CD4-positive, alpha-beta T cell treated with Interleukin-6 at 100 ng/mL for 8 hours (primary cell): ENCODE measurements at regions not wholly inside any gene's neighbourhood (a gene's known extent, or its start where the extent isn't known, plus 50 kb on each side); places are given as distances from the start of the nearest gene placed in this dataset.

Source experiments
- DNase-seq: peaks from one replicate; pipeline ENCODE4 v3.0.0-alpha.2; 2020; ENCODE audit warnings: mixed read lengths, low spot score

DNA sequence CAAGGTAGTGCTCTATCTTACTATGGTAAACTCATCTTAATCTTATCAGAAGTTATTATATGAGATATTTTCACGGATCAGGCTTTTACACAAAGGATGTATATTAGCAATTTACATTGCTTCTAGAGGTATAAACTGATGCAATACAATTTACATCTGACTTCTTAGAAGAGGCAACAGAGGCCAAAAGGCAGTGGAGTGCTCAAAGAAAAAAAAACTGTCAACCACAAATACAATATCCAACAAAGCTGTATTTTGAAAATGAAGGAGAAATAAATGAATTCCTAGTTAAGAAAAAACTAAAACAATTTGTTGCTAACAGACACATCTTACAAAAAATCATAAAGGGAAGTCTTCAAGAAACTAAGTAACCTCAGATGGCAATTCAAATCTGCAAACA lies 1031.5 kb upstream of the CNTNAP5 start:
- DNase-seq: no peak

DNA sequence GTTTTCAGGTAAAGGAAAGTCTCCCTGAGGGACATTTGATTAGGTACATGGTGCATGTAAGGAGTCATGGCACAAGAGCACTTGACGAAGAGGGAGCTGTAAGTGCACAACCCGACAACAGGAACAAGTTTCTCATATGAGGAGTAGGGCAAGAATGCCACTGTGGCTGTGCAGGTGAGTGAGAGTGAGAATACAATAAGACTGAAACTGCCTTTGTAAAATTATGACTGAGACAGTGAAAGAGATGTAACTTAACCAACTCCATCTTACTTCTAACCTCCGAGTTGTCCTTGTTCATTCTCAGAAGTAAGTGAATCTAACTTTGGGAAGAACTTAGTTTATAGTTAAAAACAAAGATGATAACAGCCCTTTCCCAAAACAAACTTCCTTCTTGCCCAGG lies 1025.8 kb upstream of the CNTNAP5 start:
- no peak for DNase-seq

DNA sequence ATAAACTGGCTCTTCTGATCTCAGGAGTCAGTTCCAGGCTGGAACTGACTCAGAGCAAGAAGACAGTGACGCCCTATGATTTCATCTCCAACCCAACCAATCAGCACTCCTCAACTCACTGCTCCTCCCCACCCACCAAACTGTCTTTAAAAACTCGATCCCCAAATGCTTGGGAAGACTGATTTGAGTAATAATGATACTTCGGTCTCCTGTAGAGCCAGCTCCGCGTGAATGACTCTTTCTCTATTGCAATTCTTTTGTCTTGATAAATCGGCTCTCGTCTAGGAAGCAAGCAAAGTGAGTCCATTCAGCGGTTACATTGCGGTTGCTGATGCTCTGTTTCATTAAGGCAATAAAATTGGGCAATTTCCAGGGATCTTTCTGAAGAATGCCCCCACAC lies 1025.3 kb upstream of the CNTNAP5 start:
- DNase-seq: no peak

DNA sequence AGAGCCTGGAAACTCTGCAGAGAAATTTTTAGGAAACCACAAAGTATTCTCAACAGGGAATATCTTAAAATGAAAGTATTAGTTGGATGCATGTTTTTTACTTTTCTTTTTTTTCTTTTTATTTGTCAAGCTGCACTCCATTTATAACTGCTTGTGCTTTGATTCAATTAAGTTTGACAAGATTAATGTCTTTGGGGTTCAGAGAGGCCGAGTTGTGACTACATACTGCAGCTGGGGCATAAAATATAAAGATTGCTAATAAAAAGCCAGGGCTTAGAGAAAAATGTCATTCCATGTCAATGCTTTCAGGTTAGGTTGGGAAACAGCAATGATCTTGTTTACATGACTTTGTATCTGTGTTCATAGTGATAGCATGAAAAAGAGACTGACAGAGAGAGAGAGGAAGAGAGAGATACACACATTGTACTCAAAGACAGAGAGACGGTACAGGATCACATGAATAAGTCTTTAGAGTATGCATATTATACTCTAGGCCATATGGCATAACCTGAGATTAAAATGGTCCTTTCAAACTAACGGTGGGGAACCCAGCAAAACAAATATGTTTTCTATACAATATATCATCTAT lies 1022.3 kb upstream of the CNTNAP5 start:
- DNase-seq: no peak

DNA sequence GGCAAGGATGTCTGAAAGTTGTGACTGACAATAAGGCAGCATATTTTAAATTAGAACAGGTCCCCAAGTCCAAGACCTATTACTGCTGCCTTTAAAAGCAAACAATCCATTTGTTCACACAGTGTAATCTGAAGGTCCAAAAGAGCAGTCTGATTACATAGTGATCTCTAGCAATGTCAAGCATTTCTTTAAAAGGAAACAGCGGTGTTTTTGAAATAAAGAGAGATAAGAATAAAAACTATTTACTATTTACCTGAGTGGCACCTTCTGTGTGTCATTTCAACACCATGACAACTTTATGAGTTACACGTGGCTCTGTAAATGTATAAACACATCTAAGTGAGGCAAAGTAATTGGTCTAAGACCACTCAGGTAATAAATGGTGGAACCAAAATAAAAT lies 1009.9 kb upstream of the CNTNAP5 start:
- DNase-seq: no peak

DNA sequence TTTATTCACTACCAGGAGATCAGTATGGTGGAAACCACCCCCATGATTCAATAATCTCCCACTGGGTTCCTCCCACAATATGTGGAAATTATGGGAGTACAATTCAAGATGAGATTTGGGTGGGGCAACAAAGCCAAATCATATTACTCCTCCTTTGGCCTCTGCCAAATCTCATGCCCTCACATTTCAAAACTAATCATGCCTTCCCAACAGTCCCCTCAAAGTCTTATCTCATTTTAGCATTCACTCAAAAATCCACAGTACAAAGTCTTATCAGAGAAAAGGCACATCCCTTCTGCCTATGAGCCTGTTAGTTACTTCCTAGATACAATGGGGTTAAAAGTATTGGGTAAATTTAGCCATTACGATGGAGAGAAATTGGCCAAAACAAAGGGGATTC lies 989.5 kb upstream of the CNTNAP5 start:
- no peak for DNase-seq

DNA sequence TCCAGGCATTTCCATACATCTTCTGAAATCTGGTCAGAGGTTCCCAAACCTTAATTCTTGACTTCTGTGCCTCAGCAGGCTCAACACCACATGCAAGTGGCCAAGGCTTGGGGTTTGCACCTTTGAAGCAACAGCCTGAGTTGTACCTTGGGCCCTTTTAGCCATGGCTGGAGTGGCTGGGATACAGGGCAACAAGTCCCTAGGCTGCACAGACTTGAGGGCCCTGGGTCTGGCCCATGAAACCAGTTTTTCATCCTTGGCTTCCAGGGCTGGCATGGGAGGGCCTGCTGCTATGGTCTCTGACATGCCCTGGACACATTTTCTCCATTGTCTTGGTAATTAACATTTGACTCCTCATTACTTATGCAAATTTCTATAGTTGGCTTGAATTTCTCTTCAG lies 988.8 kb upstream of the CNTNAP5 start:
- no peak for DNase-seq

DNA sequence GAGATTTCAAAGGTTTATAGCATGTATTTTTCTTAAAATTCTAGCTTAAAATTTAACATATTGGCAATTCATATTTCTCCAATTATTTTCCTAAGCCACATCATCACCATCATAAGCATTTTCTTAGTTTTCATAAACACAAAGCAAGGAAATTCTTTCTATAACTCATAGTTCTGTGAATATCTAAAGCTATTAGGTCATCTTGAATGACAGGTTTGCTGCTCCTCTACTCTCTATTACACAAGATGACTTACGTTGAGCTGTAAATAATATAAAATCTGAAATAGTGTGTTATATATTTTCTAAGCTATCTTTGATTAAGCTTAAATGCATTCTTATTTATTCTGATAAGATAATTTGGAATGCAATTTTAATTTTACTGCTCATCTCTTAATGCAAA lies 984.6 kb upstream of the CNTNAP5 start:
- DNase-seq: no peak

DNA sequence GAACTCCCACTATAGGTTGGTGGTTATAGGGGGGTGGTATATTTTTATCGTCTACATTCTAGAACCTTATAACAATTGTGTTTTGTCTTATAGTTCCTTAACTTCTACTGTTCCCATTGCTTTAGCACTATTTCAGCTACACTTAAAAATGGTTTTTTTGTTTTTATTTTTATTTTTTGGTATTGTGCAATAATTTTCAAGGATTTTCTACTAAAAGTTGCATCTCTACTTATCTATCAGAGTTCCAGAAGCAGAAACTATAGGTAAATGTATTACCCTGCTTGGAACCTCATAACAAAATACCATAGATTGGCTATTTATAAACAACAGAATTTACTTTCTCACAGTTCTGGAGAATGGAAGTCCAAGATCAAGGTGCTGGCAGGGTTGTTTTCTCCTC lies 981.6 kb upstream of the CNTNAP5 start:
- no peak for DNase-seq

DNA sequence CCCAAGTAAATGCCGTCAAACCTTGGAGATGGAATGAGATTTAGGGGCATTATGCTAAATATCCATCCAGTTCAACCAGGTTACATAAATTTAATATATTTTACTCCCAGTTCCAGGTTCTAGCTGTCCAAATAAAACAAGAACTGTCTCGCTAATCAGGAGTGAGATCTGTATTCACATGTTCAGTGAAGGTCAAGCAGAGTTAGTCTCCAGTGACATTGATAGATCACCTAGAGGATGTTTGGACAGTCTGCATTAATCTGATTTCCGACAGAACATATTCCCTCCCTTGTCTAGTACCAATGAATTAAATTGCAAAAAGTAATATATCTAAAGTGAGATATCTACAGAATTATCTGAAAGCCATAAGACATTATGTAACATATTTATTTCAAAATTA lies 979.4 kb upstream of the CNTNAP5 start:
- no peak for DNase-seq

DNA sequence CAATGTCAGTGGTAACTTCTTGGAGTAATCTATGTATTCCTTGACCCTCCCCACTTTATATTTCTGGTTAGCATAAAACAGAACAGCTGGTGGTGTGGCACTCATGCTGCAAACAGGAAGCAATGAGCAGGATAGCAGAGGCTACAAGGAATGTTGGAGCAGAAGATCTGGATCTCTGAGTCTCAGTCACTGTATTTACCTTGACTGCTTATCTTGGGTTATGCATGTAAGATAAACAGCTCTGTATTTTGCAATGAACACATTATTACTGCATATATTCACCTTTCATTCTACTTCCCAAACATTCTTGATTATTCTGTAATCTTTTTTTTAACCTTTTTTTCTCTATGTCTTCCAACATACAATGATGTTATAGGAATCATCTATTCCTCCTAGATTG lies 977.9 kb upstream of the CNTNAP5 start:
- no peak for DNase-seq

DNA sequence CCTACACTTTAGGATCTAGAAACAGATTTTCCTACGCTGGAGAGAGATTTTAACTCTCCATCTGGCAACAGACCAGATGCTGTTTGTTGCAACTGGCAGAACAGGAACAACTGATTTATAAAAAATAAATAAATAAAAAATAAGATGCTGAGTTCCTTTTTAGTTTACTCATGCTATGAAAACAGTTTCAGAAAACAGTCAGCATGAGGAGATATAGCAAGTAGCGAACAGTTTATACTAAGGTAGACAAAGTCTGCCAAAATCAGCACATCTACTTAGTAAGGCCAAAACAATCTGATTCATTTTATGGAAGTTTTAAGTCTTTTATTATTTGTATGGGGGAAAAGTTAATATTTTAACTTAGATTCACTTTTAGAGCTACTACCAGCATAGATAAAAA lies 974.0 kb upstream of the CNTNAP5 start:
- no peak for DNase-seq

DNA sequence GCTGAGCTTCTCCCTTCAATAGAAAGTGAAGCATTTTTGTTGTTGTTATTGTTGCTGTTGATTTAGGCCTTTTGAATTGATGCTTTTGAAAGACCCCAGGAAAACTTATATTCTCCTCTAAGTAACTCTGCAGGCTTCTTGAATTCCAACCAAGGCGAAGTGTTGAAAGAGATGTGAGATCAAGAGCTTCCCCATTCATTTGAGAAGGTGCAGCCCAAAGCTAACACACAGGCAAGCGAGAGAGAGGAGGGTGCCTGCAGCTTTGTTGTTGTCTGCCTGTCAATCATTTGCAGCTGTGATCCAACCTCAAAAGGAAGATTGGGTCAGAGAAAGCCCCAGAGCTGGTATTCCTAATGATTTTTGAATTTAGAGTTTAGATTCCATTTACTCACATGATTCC lies 963.6 kb upstream of the CNTNAP5 start:
- DNase-seq: no peak

DNA sequence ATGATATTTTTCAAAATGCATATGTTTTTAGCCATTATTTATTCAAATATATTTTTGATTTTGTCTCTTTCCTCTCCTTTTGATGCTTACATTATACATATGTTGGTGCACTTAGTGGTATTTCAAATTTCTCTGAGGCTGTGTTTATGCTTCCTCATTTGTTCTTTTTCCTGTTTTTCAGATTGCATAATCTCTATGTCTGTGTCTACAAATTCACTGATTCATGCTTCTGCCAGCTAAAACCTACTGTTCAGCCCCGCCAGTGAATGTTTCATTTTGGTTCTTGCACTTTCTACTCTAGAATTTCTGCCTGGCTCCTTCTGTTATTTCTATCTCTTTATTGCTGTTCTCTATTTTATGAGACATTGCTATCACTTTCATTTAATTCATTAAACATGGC lies 951.7 kb upstream of the CNTNAP5 start:
- DNase-seq: no peak

DNA sequence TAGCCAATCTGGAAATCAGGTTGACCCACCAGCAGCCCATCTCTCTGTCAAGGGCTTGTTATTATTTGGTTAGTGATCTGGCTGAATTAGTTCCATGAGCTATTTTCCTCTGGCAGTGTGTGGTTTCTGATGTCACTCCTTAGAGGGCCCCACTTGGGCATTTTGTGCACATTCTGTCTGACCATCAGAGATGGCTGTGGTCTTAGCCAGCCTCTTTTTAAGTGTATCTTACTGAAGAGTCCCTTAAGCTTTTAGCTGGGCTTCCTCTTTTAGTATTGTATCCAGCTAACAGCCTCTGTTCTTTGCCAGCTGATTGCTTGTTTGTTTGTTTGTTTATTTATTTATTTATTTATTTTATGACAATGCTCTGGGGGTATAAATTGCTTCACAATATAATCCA lies 951.1 kb upstream of the CNTNAP5 start:
- DNase-seq: no peak

DNA sequence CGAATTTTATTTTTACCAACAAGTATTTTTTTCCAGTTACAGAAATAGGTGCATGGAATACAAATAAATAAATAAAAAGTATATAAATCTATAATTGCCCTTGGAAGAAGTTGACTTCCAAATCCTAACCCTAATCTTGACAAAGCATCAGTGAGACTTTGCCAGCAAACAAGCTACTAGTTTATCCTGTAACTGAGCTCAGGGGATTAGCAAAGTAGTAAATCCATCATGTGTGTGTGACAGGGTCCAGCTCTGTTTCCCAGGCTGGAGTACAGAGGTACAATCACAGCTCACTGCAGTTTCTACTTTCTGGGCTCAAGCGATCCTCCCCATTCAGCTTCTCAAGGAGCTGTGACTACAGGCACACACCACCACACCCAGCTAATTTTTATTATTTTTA lies 948.0 kb upstream of the CNTNAP5 start:
- no peak for DNase-seq

DNA sequence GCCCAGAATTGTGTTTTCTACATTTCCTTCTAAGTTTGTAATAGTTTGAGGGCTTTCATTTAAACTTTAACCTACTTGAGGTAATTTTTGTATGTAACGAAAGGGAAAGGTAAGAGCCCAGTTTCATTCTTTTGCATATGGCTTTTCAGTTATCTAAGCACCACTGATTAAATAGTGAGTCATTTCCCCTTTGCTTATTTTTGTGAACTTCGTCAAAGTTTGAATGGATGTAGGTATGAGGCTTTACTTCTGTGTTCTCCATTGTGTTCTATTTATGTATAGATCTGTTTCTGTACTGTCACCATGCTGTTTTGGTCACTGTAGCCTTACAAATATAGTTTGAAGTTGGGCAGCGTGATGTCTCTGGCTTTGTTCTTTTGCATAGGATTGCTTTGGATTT lies 944.8 kb upstream of the CNTNAP5 start:
- no peak for DNase-seq

DNA sequence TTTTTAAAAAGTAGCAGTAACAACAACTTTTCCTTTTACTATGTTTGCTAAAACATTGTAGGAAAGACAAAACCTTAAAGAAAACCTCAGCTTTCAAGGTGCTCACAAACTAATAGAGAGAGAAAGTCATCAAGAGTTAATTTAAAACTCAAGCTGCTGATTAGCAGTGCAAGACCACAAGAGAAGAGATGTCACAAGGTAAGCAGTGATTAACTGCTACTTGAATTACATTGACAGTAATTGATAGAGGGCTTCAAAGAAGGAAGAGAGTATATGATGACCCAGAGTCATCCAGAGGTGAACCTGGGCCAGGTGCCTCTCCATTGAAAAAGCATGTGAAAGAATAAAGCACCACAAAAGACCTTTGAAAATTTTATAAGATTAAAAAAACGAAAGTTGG lies 939.6 kb upstream of the CNTNAP5 start:
- no peak for DNase-seq

DNA sequence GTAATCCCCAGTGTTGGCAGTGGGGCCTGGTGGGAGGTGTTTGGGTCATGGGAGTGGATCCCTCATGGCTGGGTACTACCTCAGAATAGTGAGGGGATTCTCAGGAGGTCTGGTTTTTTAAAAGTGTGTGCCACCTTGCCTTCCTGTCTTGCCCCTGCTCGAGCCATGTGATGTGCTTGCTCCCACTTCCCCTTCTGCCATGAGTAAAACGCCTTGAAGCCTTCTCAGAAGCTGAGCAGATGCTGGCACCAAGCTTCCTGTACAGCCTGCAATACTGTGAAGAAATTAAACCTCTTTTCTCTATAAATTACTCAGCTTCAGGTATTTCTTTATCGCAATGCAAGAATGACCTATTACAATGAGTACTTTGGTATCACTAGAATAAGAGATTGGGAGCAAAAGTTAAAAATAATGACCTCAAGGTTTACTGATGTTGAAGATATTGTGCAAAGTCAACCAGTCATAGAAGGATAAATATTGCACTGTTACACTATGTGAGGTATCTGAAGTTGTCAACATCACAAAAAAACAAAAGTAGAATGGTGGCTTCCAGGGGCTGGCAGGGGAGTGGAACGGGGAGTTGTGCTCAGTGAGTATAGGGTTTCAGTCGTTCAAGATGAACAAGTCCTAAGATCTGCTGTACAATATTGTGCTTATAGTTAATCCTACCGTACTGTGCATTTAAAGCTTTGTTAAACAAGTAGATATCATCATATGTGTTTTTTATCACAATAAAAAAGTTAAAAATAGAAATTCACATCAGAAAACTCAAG lies 938.3 kb upstream of the CNTNAP5 start:
- no peak for DNase-seq

DNA sequence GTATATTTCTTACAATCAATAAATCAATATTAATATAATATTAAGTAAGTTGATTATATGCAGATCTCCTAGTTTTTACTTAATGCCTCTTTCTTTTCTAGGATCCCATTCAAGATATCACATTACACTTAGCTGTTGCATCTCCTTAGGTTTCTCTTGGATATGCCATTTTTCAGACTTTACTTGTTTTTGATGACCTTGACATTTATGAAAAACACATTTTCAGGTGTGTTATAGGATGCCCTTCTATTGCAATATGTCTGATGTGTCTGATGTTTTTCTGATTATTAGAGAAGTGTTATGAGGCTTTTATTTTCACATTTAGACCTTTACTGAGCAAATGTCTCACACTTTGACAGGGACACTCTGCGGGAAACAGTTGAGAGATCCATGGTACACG lies 933.6 kb upstream of the CNTNAP5 start:
- DNase-seq: no peak

DNA sequence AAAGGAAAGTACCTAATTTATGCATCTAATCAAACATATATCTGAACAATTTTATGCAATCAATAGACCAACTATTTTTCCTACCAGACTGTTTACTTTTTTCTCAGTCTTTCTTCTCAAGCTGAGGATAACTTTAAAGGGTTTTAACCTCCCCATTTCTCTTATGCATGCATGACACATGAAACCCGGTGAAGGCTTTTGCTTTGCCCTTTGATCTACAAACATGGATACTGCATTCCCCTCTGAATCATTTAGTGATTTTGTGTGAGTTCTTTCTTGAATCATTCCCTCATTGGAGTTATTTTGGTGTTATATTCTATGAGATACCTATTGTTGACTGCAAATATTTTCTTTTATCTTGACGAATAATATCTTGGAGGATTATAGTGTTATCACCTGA lies 931.9 kb upstream of the CNTNAP5 start:
- no peak for DNase-seq

DNA sequence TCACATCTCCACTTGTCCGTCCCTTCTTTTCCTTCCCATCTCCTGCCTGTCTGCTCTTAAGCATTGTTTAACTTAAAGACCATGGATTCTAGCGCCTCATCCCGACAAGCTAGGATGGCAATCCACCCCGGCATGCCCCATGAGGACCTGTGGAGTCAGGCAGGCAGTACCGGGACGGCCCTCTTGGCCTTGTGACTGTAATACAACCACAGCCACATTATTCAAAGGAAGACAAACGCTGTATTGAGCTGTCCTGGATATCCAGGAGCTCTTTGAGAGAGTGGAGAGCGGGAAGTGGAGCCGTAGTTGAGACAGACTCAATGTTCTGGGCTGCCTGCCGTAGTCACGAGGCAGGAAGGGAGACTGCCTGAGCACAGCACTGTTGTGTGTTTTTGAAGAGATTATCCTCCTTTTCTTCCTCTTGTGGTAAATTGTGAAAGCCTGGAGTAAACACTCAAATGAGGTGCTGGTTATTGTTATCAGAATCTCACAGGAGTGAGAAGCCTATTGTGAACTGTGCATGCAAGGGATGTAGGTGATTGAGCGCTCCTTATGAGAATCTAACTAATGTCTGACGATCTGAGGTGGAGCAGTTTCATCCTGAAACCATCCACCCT lies 929.8 kb upstream of the CNTNAP5 start:
- no peak for DNase-seq

DNA sequence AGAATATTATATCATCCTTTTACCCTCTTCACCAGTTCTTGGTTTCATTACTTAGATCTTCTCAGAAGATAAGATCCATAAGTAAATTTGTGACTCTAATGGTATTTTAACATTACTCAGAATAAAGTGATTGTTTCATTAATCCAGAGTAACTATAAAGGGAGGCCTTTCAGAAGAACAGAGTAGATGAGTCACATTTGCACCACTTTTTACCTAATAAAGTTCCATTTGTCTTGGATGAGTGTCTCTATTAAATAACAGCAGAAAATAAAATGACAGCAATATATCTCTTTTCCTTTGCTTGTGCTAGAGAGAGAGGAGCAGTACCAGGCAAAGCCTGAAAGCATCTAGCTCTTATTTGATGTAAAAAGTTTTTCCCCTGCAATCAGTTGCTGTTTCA lies 926.5 kb upstream of the CNTNAP5 start:
- no peak for DNase-seq

DNA sequence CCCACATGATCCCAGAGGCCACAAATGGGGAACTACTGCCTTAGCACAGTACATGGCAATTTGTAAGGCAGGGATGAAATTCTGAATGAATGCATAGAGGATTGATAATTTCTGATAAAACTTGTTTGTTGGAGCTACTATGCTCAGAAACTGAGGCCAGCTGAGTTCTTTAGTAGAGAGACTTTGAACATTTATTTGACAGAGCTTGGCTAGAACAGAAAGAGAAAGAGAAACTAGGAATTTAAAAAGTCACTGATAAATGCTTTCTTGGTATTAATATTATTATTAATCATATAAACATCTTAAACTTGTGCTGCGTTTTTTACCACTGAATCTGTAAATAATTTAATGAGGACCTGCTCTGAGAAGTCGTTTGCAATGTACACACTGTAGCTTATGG lies 923.7 kb upstream of the CNTNAP5 start:
- no peak for DNase-seq
